ENCODE measurements at regions not wholly inside any gene's neighbourhood (a gene's known extent, or its start where the extent isn't known, plus 50 kb on each side); places are given as distances from the start of the nearest gene placed in this dataset.

- H3K27ac Mint-ChIP-seq, result no peak overlapping the region
- ATAC-seq (no peak), DNase-seq (ENCODE audit: low spot score in 2 of 2) (no peak)
- H3K9me3 Mint-ChIP-seq, result peaks cover 5 to 9% of the 10 kb centered on the region in 2 donors
- no peaks in the 10 kb centered on the region for H3K36me3 Mint-ChIP-seq
Measured at GRCh38 chr11:24357620-24358410, 139.0 kb upstream of the LUZP2 start.

- Mint-ChIP-seq H3K27ac (no peak overlapping the region), H3K9me3 (peaks cover 6 to 15% of the 10 kb centered on the region in 2 donors), H3K36me3 (no peaks in the 10 kb centered on the region)
- DNase-seq (ENCODE audit: low spot score in 2 of 2), result no peak
- ATAC-seq, result no peak
Measured at GRCh38 chr11:24372491-24372890, 124.4 kb upstream of the LUZP2 start.

GRCh38 chr11:24373516-24373915 is 123.3 kb upstream of the LUZP2 start:
- ATAC-seq (no peak), DNase-seq (ENCODE audit: low spot score in 2 of 2) (no peak)
- Mint-ChIP-seq H3K27ac (no peak overlapping the region), H3K9me3 (peaks cover 14 to 20% of the 10 kb centered on the region in 2 donors), H3K36me3 (no peaks in the 10 kb centered on the region)

GRCh38 chr11:24375351-24375750 is 121.5 kb upstream of the LUZP2 start:
- ATAC-seq (no peak), DNase-seq (ENCODE audit: low spot score in 2 of 2) (no peak)
- no peaks in the 10 kb centered on the region for H3K36me3 Mint-ChIP-seq
- H3K9me3 Mint-ChIP-seq, result peaks cover 14 to 17% of the 10 kb centered on the region in 2 donors
- no peak overlapping the region for H3K27ac Mint-ChIP-seq

- H3K27ac Mint-ChIP-seq, result no peak overlapping the region
- no peaks in the 10 kb centered on the region for H3K36me3 Mint-ChIP-seq
- DNase-seq (ENCODE audit: low spot score in 2 of 2) (no peak), ATAC-seq (no peak)
- H3K9me3 Mint-ChIP-seq, result peaks cover 14 to 17% of the 10 kb centered on the region in 2 donors
Measured at GRCh38 chr11:24375931-24376330, 120.9 kb upstream of the LUZP2 start.

- ATAC-seq (no peak), DNase-seq (ENCODE audit: low spot score in 2 of 2) (no peak)
- Mint-ChIP-seq H3K9me3 (peaks cover 6 to 8% of the 10 kb centered on the region in 2 donors), H3K36me3 (peaks cover 0 to 4% of the 10 kb centered on the region in 2 donors), H3K27ac (no peak overlapping the region)
Measured at GRCh38 chr11:24383137-24383536, 113.7 kb upstream of the LUZP2 start.

GRCh38 chr11:24384240-24384639 is 112.6 kb upstream of the LUZP2 start:
- Mint-ChIP-seq H3K9me3 (peaks cover 4 to 5% of the 10 kb centered on the region in 2 donors), H3K36me3 (peaks cover 0 to 4% of the 10 kb centered on the region in 2 donors), H3K27ac (no peak overlapping the region)
- ATAC-seq, result no peak
- no peak for DNase-seq (ENCODE audit: low spot score in 2 of 2)

GRCh38 chr11:24386546-24387397 is 110.1 kb upstream of the LUZP2 start:
- no peaks in the 10 kb centered on the region for H3K9me3 Mint-ChIP-seq
- H3K36me3 Mint-ChIP-seq, result no peaks in the 10 kb centered on the region
- no peak for ATAC-seq
- no peak for DNase-seq (ENCODE audit: low spot score in 2 of 2)
- no peak overlapping the region for H3K27ac Mint-ChIP-seq

- no peaks in the 10 kb centered on the region for H3K9me3 Mint-ChIP-seq
- no peak for ATAC-seq
- DNase-seq (ENCODE audit: low spot score in 2 of 2), result no peak
- H3K27ac Mint-ChIP-seq, result no peak overlapping the region
- no peaks in the 10 kb centered on the region for H3K36me3 Mint-ChIP-seq
Measured at GRCh38 chr11:24389575-24389974, 107.3 kb upstream of the LUZP2 start.

- H3K27ac Mint-ChIP-seq, result no peak overlapping the region
- ATAC-seq, result no peak
Measured at GRCh38 chr11:24390016-24390415, 106.8 kb upstream of the LUZP2 start.

GRCh38 chr11:24390762-24391161 is 106.1 kb upstream of the LUZP2 start:
- no peak for ATAC-seq
- no peak for DNase-seq (ENCODE audit: low spot score in 2 of 2)
- no peak overlapping the region for H3K27ac Mint-ChIP-seq
- no peaks in the 10 kb centered on the region for H3K9me3 Mint-ChIP-seq
- no peaks in the 10 kb centered on the region for H3K36me3 Mint-ChIP-seq

More at GRCh38 chr11:24390016-24390415, 106.8 kb upstream of the LUZP2 start:
- Mint-ChIP-seq H3K9me3 (no peaks in the 10 kb centered on the region), H3K36me3 (no peaks in the 10 kb centered on the region)
- DNase-seq (ENCODE audit: low spot score in 2 of 2), result no peak

GRCh38 chr11:24391167-24391566 is 105.7 kb upstream of the LUZP2 start:
- no peak for ATAC-seq

GRCh38 chr11:24400059-24400665 is 96.7 kb upstream of the LUZP2 start:
- H3K36me3 Mint-ChIP-seq, result no peaks in the 10 kb centered on the region
- no peak for DNase-seq (ENCODE audit: low spot score in 2 of 2)
- H3K27ac Mint-ChIP-seq, result no peak overlapping the region
- no peak for ATAC-seq
- H3K9me3 Mint-ChIP-seq, result peaks cover 5 to 11% of the 10 kb centered on the region in 2 donors

More at GRCh38 chr11:24391167-24391566, 105.7 kb upstream of the LUZP2 start:
- H3K9me3 Mint-ChIP-seq, result no peaks in the 10 kb centered on the region
- H3K36me3 Mint-ChIP-seq, result no peaks in the 10 kb centered on the region
- no peak overlapping the region for H3K27ac Mint-ChIP-seq
- DNase-seq (ENCODE audit: low spot score in 2 of 2), result no peak

GRCh38 chr11:24406389-24406788 is 90.5 kb upstream of the LUZP2 start:
- no peaks in the 10 kb centered on the region for H3K36me3 Mint-ChIP-seq
- peaks cover 17 to 24% of the 10 kb centered on the region in 2 donors for H3K9me3 Mint-ChIP-seq
- H3K27ac Mint-ChIP-seq, result no peak overlapping the region
- DNase-seq (ENCODE audit: low spot score in 2 of 2) (no peak), ATAC-seq (no peak)

GRCh38 chr11:24406980-24407379 is 89.9 kb upstream of the LUZP2 start:
- ATAC-seq (no peak), DNase-seq (ENCODE audit: low spot score in 2 of 2) (no peak)
- Mint-ChIP-seq H3K27ac (no peak overlapping the region), H3K9me3 (peaks cover 17 to 24% of the 10 kb centered on the region in 2 donors), H3K36me3 (no peaks in the 10 kb centered on the region)

GRCh38 chr11:24407733-24408132 is 89.1 kb upstream of the LUZP2 start:
- peaks cover 17 to 24% of the 10 kb centered on the region in 2 donors for H3K9me3 Mint-ChIP-seq
- H3K27ac Mint-ChIP-seq, result no peak overlapping the region
- H3K36me3 Mint-ChIP-seq, result no peaks in the 10 kb centered on the region
- no peak for DNase-seq (ENCODE audit: low spot score in 2 of 2)
- no peak for ATAC-seq

GRCh38 chr11:24408202-24408601 is 88.7 kb upstream of the LUZP2 start:
- DNase-seq (ENCODE audit: low spot score in 2 of 2) (no peak), ATAC-seq (no peak)
- H3K9me3 Mint-ChIP-seq, result peaks cover 17 to 24% of the 10 kb centered on the region in 2 donors
- no peaks in the 10 kb centered on the region for H3K36me3 Mint-ChIP-seq
- H3K27ac Mint-ChIP-seq, result no peak overlapping the region

Measured in activated naive CD4-positive, alpha-beta T cell treated with anti-CD3 and anti-CD28 coated beads, Interleukin-2, amount 50 U/mL, for 72 hours (primary cell).